Middle frontal gyrus (tissue), 1 donor: ENCODE measurements at regions not wholly inside any gene's neighbourhood (a gene's known extent, or its start where the extent isn't known, plus 50 kb on each side); places are given as distances from the start of the nearest gene placed in this dataset.

ENCODE experiments used
- DNase-seq: peaks from one replicate; pipeline ENCODE4 v3.0.0-alpha.2; 2015; ENCODE audit warnings: low spot score; ENCODE audit errors: extremely low spot score

GRCh38 chr3:139235192-139235591 is 108.6 kb upstream of the MRPS22 start:
- no peak for DNase-seq

GRCh38 chr3:139236336-139236735 is 107.5 kb upstream of the MRPS22 start:
- no peak for DNase-seq

GRCh38 chr3:139238281-139239030 is 105.4 kb upstream of the MRPS22 start:
- DNase-seq = no peak

GRCh38 chr3:139239550-139239949 is 104.3 kb upstream of the MRPS22 start:
- DNase-seq = no peak

- no peak for DNase-seq
Measured at GRCh38 chr3:139241783-139242182, 102.0 kb upstream of the MRPS22 start.

GRCh38 chr3:139243710-139244109 is 100.1 kb upstream of the MRPS22 start:
- DNase-seq = no peak

- no peak for DNase-seq
Measured at GRCh38 chr3:139248593-139249255, 95.1 kb upstream of the MRPS22 start.

- no peak for DNase-seq
Measured at GRCh38 chr3:139251529-139251928, 92.3 kb upstream of the MRPS22 start.

- DNase-seq = no peak
Measured at GRCh38 chr3:139252719-139253118, 91.1 kb upstream of the MRPS22 start.

GRCh38 chr3:139258276-139258675 is 85.5 kb upstream of the MRPS22 start:
- DNase-seq = no peak

GRCh38 chr3:139259398-139259797 is 84.4 kb upstream of the MRPS22 start:
- DNase-seq = no peak

GRCh38 chr3:139260041-139260486 is 83.8 kb upstream of the MRPS22 start:
- no peak for DNase-seq

GRCh38 chr3:139260793-139261736 is 82.8 kb upstream of the MRPS22 start:
- DNase-seq = no peak

- no peak for DNase-seq
Measured at GRCh38 chr3:139261754-139262586, 81.8 kb upstream of the MRPS22 start.

- no peak for DNase-seq
Measured at GRCh38 chr3:139263798-139264197, 80.0 kb upstream of the MRPS22 start.

GRCh38 chr3:139264375-139264774 is 79.4 kb upstream of the MRPS22 start:
- no peak for DNase-seq

- DNase-seq = no peak
Measured at GRCh38 chr3:139265131-139266016, 78.4 kb upstream of the MRPS22 start.

GRCh38 chr3:139267300-139268246 is 76.2 kb upstream of the MRPS22 start:
- DNase-seq = no peak

- no peak for DNase-seq
Measured at GRCh38 chr3:139269984-139270383, 73.8 kb upstream of the MRPS22 start.
